GM19328 (cell line): ENCODE measurements at regions not wholly inside any gene's neighbourhood (a gene's known extent, or its start where the extent isn't known, plus 50 kb on each side); places are given as distances from the start of the nearest gene placed in this dataset.
"Not testable (repeated sequence)": the region's sequence is repeated elsewhere in the genome, so short reads cannot be mapped to it uniquely, and the experiment has no call there.

ENCODE experiments used
- ATAC-seq: cut with Tn5 transposase; IDR thresholded peaks from one replicate; pipeline ENCODE4 v1.9.1; 2021; ENCODE audit warnings: mild to moderate bottlenecking, moderate library complexity; ENCODE audit not compliant: unreplicated experiment

DNA sequence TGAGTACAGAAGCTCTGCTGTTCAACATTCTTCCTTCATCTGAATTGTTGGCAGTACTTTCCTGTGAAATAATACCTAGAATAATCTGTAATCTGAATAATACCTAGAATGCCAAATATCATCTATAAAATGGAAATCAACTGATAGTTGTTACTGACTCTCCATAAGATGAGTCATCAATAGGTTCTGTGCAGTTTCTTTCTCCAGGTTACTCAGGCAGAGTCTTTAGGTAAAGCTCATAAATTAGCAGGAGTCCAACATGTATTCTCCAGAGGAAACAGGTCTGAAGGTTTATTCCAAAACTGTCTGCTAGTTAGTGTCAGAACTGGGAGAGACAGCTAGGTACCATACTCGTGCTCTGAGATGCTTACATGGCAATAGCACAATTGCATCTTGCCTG is 282.0 kb upstream of the MAP2 start:
- no peak for ATAC-seq

- ATAC-seq: not testable (repeated sequence)
Measured at GRCh38 chr2:209145220-209145691, 278.6 kb upstream of the MAP2 start.

DNA sequence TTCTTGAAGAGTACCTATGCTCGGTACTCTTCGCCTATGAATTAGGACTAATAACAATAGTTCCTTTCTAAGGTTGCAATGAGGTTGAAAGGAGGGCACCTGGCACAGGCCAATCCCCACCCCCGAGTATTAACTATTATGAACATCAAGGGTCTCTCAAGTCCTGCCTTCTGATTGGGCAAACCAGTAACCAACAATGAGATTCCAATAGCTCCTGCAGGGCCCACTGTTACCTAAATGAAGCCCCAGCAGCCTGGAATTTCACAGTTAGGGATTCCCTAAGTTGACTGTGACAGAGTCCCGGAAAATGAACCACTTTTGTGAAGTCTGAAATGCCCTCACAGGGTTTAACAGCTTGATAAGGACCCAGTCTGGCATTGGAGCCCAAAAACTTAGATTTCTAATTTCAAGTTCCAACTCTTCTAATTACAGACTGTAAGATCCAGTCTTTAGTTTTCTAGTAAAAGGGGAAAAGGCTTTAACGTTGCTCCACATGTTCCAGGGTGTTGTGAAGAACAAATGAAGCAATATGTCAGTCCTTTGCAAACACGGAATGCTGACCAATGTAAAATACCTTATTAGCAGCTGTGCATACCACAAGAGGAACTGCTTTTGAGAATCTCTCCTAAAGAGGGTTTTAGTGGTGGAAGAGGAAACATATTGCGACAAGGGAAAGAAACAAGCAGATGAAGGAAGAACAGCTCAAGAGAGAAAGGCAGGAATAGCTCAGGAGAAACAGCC is 277.7 kb upstream of the MAP2 start:
- ATAC-seq: no peak

DNA sequence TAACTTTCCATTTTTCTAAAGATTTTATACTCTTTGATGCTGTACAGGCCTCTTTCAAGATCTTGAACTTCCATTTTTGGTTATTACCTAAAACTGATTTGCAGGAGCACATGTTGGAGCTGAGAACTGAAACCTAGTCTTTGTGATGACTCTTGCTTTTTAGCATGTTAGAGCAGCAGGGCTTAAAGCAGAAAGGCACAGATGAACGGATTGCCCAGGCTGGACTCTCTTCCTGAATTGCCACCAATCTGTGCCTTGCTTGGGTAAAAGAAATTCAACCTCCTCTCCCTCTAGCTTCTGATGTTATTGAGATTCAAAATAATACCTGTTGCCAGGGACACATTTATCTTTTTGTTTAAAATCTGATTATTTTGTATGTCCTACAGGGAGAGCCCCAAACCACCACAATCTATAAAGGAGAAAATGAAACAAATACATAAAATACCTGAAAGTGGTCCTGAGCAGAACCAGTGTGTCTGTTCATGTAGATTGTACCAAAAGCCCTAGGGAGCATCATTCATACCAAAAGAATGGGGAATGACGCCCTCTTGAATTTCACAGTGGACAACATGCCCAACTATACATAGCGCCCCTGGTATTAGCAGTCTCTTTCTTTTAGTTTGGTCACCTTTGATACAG is 277.0 kb upstream of the MAP2 start:
- ATAC-seq: no peak

DNA sequence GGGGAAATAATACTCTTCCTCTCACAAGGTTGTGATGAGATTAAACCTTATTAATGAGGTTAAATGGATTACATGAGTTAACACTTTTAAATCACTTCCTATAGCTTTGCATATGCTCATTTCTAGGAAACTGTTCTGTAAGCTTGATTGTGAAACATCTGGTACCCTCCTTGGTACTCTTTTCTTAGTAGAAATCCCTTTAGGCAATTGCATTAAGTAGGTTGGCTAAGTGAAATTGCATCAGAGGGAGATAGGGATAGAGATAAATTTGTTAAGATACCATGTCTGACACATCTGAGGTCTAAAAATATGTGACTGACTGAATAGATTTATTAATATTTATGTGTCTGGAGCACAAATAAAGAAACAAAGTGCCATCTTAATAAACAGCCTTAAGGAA is 275.9 kb upstream of the MAP2 start:
- ATAC-seq: no peak

DNA sequence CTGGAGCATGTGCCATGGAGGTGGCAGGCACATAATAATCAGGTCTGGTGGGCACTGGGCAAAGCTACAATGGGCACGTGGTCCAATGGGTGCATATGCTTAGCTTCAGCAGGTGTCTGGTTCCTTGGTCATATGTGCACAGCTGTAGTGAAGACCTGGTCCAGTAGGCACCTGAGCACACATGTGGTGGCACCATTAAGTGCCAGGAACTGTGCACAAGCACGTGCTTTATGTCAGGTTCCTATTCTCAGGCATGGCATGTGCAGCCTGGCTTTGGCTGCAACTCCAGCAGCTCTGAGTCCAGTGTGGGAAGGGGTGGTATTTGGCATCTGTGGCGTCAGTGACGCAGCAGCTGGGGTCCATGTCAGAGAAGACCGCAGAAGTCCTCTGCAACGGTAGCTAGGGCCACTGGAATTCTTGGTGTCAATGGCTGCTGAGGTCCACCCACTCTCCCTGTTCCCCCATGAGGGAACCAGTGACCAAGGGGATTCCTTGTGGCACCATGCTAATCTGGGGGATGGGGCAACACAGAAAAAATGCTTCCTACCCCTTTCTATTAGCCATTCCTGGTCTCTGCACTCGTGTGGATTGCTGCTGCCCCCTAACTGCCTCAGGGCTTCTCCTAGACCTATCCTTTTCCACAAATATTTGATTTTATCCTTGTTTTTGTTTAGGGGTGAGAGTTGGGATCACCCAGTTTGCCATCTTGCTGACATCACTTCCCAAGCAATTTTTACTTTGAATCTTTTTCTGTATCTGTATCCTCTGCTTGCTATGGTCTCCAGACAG is 262.9 kb upstream of the MAP2 start:
- no peak for ATAC-seq

- no peak for ATAC-seq
Measured at GRCh38 chr2:209162129-209162528, 261.7 kb upstream of the MAP2 start.

DNA sequence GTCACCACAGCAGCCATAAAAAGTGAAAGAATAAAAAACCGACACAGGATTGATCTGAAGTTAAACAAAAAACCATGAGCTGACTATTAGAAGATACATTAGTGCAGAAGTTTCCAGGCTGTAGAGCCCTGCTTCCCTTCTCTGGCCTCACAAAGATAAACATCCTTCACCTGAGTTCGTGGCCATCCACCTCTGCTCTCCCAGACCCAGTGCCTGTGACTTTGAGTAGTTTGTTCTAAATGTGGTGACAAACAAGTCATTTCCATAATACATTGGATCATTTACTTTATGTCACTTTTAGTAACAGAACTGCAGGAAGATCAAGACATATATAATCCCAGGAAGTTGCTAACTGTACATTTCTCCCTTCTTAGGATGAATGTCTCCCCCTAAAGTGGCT is 241.9 kb upstream of the MAP2 start:
- ATAC-seq: no peak

DNA sequence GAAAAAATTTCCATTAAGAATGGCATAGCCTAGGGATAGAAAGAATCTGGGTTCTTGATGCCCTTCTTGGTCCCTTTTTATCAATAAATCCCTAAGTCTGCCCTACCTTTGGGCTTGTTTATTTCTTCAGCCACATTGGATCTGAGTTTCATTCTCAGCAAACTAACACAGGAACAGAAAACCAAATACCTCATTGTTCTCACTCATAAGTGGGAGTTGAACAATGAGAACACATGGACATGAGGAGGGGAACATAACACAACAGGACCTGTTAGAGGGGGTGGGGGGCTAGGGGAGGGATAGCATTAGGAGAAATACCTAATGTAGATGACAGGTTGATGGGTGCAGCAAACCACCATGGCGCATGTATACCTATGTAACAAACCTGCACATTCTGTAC is 237.0 kb upstream of the MAP2 start:
- ATAC-seq: not testable (repeated sequence)

DNA sequence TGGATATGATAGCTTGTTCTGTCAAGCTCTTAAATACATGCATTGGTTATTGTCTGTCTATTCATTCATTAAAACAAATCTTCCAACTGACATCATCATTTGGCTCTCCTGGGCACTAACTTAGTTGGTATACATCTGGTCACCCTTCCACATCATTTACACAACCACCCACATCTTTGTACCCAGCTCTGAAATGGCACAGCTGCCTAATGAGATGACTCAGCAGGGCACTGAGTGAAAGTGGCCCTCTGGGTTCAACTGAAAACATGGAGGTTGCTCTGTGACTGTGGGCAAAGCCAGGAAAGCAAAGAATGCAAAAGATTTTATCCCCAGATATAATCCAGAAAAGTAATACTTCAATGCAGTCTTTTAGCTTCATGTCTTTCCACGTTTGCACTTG is 234.0 kb upstream of the MAP2 start:
- no peak for ATAC-seq

DNA sequence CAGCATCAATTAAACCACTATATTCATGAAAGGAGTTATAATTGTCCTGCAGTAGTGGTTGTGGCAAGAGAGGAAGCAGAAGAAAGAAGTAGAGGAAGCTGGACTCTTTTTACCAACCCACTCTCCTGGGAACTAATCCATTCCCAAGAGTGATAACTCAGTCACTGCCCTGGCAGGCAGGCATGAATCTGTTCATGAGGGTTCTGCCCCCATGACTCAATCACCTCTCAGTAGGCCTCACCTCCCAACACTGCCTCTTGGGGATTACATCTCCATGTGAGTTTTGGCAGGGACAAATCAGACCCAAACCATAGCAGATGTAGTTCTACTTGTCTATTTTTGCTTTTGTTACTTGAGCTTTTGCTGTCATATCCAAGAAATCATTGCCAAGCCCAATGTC is 232.7 kb upstream of the MAP2 start:
- no peak for ATAC-seq

DNA sequence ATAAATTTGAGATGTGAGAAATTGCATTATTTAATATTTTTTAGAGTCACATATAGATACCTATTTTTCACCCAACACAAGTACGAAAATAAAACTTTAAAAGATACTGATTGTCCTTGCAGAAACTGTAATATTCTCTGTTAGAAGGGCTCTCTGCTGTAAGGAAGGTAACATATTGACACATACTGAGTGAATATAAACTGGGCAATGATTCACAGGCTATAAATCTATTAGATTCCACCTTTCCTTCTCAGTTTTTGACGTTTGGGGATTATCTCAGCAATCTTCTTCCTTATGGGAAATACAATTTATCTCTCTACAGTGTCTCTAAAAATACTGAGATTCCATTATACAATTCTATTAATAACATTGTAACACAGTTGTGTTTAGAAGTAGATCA is 229.1 kb upstream of the MAP2 start:
- ATAC-seq: no peak

DNA sequence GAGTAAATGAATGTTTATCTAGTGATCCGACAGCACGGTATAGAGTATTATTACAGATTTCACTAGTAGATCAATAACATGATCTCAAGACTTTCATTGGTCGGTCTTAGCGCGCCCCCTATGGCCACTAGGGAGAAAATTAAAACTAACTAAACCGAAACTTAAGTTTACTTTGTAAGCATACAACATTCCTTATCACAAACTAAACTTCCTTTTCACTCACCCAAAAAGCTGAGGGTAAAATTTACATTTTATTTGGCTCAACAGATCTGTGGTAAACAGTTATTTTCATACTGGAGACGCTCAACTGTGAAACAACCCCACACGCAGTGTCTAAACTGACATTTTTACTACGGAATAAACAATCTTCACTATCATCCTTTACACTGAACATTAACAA is 215.6 kb upstream of the MAP2 start:
- no peak for ATAC-seq

GRCh38 chr2:209209943-209210342 is 213.9 kb upstream of the MAP2 start:
- ATAC-seq: no peak

GRCh38 chr2:209230560-209230959 is 193.3 kb upstream of the MAP2 start:
- no peak for ATAC-seq

- ATAC-seq: no peak
Measured at GRCh38 chr2:209236377-209236776, 187.5 kb upstream of the MAP2 start.

- no peak for ATAC-seq
Measured at GRCh38 chr2:209238765-209239584, 184.9 kb upstream of the MAP2 start.

GRCh38 chr2:209239585-209239938 is 184.3 kb upstream of the MAP2 start:
- no peak for ATAC-seq

GRCh38 chr2:209240204-209240603 is 183.6 kb upstream of the MAP2 start:
- no peak for ATAC-seq

DNA sequence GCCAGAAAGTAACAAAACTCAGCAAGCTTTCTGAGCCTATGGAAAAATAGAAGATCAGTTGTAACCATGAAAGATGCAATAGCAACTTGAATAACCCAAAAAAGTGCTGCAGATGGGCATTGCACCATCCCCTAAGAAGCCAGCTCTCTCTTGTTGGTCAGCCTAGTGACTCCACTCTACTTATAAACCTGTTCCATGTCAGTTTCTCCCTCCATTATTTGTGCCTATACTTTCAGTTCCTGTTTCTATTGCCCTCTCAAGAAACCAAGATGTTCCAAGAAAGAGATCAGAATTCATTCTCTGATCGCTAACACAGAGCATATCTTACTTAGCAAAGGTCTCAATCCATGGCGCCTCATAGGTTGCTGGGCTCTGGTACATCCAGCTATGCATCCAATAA is 170.3 kb upstream of the MAP2 start:
- no peak for ATAC-seq

- ATAC-seq: no peak
Measured at GRCh38 chr2:209259767-209260166, 164.1 kb upstream of the MAP2 start.
